ENCODE measurements at regions not wholly inside any gene's neighbourhood (a gene's known extent, or its start where the extent isn't known, plus 50 kb on each side); places are given as distances from the start of the nearest gene placed in this dataset.

GRCh38 chr11:80592546-80592945 lies 1151.7 kb upstream of the TENM4 start:
- Histone ChIP-seq H3K27ac (ENCODE audit: low read depth, low read length) (no peak overlapping the region), H3K4me3 (ENCODE audit: low read length) (no peak overlapping the region), H3F3A (ENCODE audit: control insufficient read depth, insufficient read depth) (no peaks in the 10 kb centered on the region), H3K4me2 (ENCODE audit: low read length) (no peak overlapping the region), H3K4me1 (ENCODE audit: control insufficient read depth, low read length) (no peaks in the 10 kb centered on the region), H3K79me2 (ENCODE audit: control insufficient read depth, low read length) (no peaks in the 10 kb centered on the region), H3K9me2 (replicated peaks; ENCODE audit: control insufficient read depth, low read length) (no peaks in the 10 kb centered on the region), H3K27me3 (ENCODE audit: control insufficient read depth, low read length) (no peaks in the 10 kb centered on the region), H3K36me3 (ENCODE audit: control insufficient read depth, low read length) (no peaks in the 10 kb centered on the region), H3K9me3 (ENCODE audit: control insufficient read depth, insufficient read depth, low read length) (no peaks in the 10 kb centered on the region), H4K20me1 (ENCODE audit: control insufficient read depth, insufficient read depth, low read depth, low read length) (no peaks in the 10 kb centered on the region)
- TF ChIP-seq EZH2phosphoT487 (IDR thresholded peaks at IDR 0.05; ENCODE audit: borderline replicate concordance, low read length) (no peak), CTCF (IDR thresholded peaks at IDR 0.05; ENCODE audit: low read depth, low read length, poor library complexity, severe bottlenecking) (no peak)

DNA sequence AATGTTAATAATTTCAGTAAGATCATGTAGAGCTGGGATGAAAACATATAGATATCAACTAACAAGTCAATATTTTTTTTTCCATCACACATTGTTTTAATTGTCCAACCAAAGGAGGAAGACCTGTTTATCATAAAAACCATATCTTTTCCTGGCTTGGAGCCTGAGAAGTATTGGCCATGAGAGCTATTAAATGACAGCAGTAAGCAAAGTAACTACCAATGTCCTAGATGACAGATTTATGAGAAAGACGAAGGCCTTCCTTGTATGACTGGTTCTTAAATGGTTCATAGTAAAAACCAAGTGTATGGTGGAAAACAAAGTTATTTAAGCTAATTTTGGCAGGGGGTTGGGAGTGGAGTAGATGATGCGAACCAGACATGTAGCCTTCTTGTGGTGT lies 1147.1 kb upstream of the TENM4 start:
- H3K9me3 ChIP-seq (ENCODE audit: control insufficient read depth, insufficient read depth, low read length) = no peaks in the 10 kb centered on the region
- H3K27me3 ChIP-seq (ENCODE audit: control insufficient read depth, low read length) = no peaks in the 10 kb centered on the region
- H3K4me1 ChIP-seq (ENCODE audit: control insufficient read depth, low read length) = no peaks in the 10 kb centered on the region
- no peak overlapping the region for H3K27ac ChIP-seq (ENCODE audit: low read depth, low read length)
- H3K9me2 ChIP-seq (replicated peaks; ENCODE audit: control insufficient read depth, low read length) = no peaks in the 10 kb centered on the region
- no peaks in the 10 kb centered on the region for H3K79me2 ChIP-seq (ENCODE audit: control insufficient read depth, low read length)
- no peaks in the 10 kb centered on the region for H3F3A ChIP-seq (ENCODE audit: control insufficient read depth, insufficient read depth)
- no peaks in the 10 kb centered on the region for H4K20me1 ChIP-seq (ENCODE audit: control insufficient read depth, insufficient read depth, low read depth, low read length)
- no peaks in the 10 kb centered on the region for H3K36me3 ChIP-seq (ENCODE audit: control insufficient read depth, low read length)
- H3K4me3 ChIP-seq (ENCODE audit: low read length) = no peak overlapping the region
- no peak overlapping the region for H3K4me2 ChIP-seq (ENCODE audit: low read length)
- TF ChIP-seq EZH2phosphoT487 (IDR thresholded peaks at IDR 0.05; ENCODE audit: borderline replicate concordance, low read length) (no peak), CTCF (IDR thresholded peaks at IDR 0.05; ENCODE audit: low read depth, low read length, poor library complexity, severe bottlenecking) (no peak)

DNA sequence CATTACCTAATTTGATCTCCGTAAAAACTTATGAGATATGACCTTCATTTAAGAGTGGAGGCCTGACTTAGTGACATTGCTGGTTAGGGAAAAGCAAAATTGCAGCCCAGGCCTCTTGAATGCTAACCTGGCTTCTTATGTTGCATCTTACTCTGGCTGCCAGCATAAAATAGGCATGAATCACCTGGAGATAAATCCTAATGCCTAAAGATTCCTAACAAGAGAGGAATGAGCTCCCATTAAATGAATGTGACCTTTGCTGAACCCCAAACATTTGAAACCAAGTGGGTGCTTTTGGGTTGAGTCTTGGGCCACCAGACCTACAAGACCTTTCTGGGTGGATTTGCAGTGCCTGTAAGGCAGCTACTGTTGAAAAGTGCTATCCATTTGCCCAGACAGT lies 1145.6 kb upstream of the TENM4 start:
- no peaks in the 10 kb centered on the region for H4K20me1 ChIP-seq (ENCODE audit: control insufficient read depth, insufficient read depth, low read depth, low read length)
- H3K4me3 ChIP-seq (ENCODE audit: low read length) = no peak overlapping the region
- no peaks in the 10 kb centered on the region for H3K9me2 ChIP-seq (replicated peaks; ENCODE audit: control insufficient read depth, low read length)
- no peak overlapping the region for H3K4me2 ChIP-seq (ENCODE audit: low read length)
- H3F3A ChIP-seq (ENCODE audit: control insufficient read depth, insufficient read depth) = no peaks in the 10 kb centered on the region
- H3K9me3 ChIP-seq (ENCODE audit: control insufficient read depth, insufficient read depth, low read length) = no peaks in the 10 kb centered on the region
- H3K36me3 ChIP-seq (ENCODE audit: control insufficient read depth, low read length) = no peaks in the 10 kb centered on the region
- no peaks in the 10 kb centered on the region for H3K27me3 ChIP-seq (ENCODE audit: control insufficient read depth, low read length)
- H3K27ac ChIP-seq (ENCODE audit: low read depth, low read length) = no peak overlapping the region
- TF ChIP-seq CTCF (IDR thresholded peaks at IDR 0.05; ENCODE audit: low read depth, low read length, poor library complexity, severe bottlenecking) = no peak
- no peaks in the 10 kb centered on the region for H3K79me2 ChIP-seq (ENCODE audit: control insufficient read depth, low read length)
- H3K4me1 ChIP-seq (ENCODE audit: control insufficient read depth, low read length) = no peaks in the 10 kb centered on the region

DNA sequence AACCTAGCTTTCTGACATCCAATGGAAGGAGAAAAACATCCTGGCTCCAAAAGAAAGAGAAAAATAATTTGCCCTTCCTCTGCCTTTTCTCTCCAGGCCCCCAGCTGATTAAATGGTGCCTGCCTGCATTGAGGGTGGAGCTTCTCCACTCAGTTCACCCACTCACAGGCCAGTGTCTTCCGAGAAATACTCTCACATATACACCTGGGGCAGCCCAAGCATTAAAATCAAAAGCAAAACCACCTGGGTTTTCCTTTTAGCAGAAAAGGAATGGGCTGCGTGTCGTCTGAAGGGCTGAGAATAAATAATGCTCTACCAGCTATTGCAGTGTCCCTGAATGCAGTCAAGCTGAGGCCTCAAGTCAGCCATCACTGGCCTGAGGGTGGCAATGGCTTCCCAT lies 1143.8 kb upstream of the TENM4 start:
- Histone ChIP-seq H3K36me3 (ENCODE audit: control insufficient read depth, low read length) (no peaks in the 10 kb centered on the region), H3K4me3 (ENCODE audit: low read length) (no peak overlapping the region), H3K9me2 (replicated peaks; ENCODE audit: control insufficient read depth, low read length) (no peaks in the 10 kb centered on the region), H3F3A (ENCODE audit: control insufficient read depth, insufficient read depth) (no peaks in the 10 kb centered on the region), H3K27me3 (ENCODE audit: control insufficient read depth, low read length) (no peaks in the 10 kb centered on the region), H3K9me3 (ENCODE audit: control insufficient read depth, insufficient read depth, low read length) (no peaks in the 10 kb centered on the region), H4K20me1 (ENCODE audit: control insufficient read depth, insufficient read depth, low read depth, low read length) (no peaks in the 10 kb centered on the region), H3K79me2 (ENCODE audit: control insufficient read depth, low read length) (no peaks in the 10 kb centered on the region), H3K27ac (ENCODE audit: low read depth, low read length) (no peak overlapping the region), H3K4me1 (ENCODE audit: control insufficient read depth, low read length) (no peaks in the 10 kb centered on the region), H3K4me2 (ENCODE audit: low read length) (no peak overlapping the region)
- TF ChIP-seq CTCF (IDR thresholded peaks at IDR 0.05; ENCODE audit: low read depth, low read length, poor library complexity, severe bottlenecking) = no peak
- no peak for TF ChIP-seq EZH2phosphoT487 (IDR thresholded peaks at IDR 0.05; ENCODE audit: borderline replicate concordance, low read length)
